Neural progenitor cell (in vitro differentiated cells): ENCODE measurements at regions not wholly inside any gene's neighbourhood (a gene's known extent, or its start where the extent isn't known, plus 50 kb on each side); places are given as distances from the start of the nearest gene placed in this dataset.

Experiments
- CTCF ChIP-seq: fragments of 200-600 bp; sonication (generic); IDR thresholded peaks from 2 replicates; pipeline ENCODE4 v1.5.1; 2017; ENCODE audit warnings: antibody characterized with exemption, mild to moderate bottlenecking
- EZH2 ChIP-seq: fragments of 200-600 bp; sonication (generic); IDR thresholded peaks from 2 replicates; pipeline ENCODE4 v1.6.1; 2017; ENCODE audit warnings: antibody characterized with exemption, mild to moderate bottlenecking, moderate library complexity

GRCh38 chr2:219698748-219699439 is 71.5 kb downstream of the SLC4A3 start:
- no peak for TF ChIP-seq CTCF
- no peak for TF ChIP-seq EZH2
